Ovary (tissue), 7 donors: ENCODE measurements at regions not wholly inside any gene's neighbourhood (a gene's known extent, or its start where the extent isn't known, plus 50 kb on each side); places are given as distances from the start of the nearest gene placed in this dataset.

ENCODE experiments used
- DNase-seq, 5 donors: peaks; one replicate each; pipeline ENCODE4 v3.0.0-alpha.2; 2019 to 2020
- H3K27ac ChIP-seq, 2 donors: fragments of 200-600 bp; one replicate each; pipeline versions ENCODE4 v1.5.1 to v1.8.0; 2019 to 2022
- H3K27me3 ChIP-seq: fragments of 200-600 bp; one replicate; pipeline ENCODE4 v1.8.0; 2022
- H3K36me3 ChIP-seq: fragments of 200-600 bp; sonication (generic); one replicate; pipeline ENCODE4 v1.5.1; 2019
- H3K4me1 ChIP-seq: one replicate; pipeline ENCODE4 v1.8.1; 2013; ENCODE audit warnings: mild to moderate bottlenecking, moderate library complexity; ENCODE audit not compliant: insufficient read depth
- H3K4me3 ChIP-seq: fragments of 200-600 bp; sonication (generic); one replicate; pipeline ENCODE4 v1.5.1; 2017
- H3K9me3 ChIP-seq, 2 donors: fragments of 200-600 bp in 1 of 2; sonication (generic) in 1 of 2; one replicate each; pipeline versions ENCODE4 v1.5.1 to v1.8.1; 2013 to 2019; ENCODE audit warnings: mild to moderate bottlenecking in 1 of 2, moderate library complexity in 1 of 2
- CTCF ChIP-seq, 3 donors: fragments of 450-650 bp in 2 of 3; fragments of 200-600 bp in 1 of 3; IDR thresholded peaks; one replicate each; pipeline versions ENCODE4 v1.5.1 to v1.8.0; 2016 to 2022; ENCODE audit warnings: antibody characterized with exemption in 3 of 3, mild to moderate bottlenecking in 1 of 3
- EP300 ChIP-seq: sonication (generic); formaldehyde crosslinking; IDR thresholded peaks from one replicate; pipeline ENCODE4 v1.6.1; 2017; ENCODE audit warnings: antibody characterized with exemption
- POLR2A ChIP-seq: fragments of 450-650 bp; IDR thresholded peaks from one replicate; pipeline ENCODE4 v1.6.1; 2017; ENCODE audit warnings: antibody characterized with exemption, mild to moderate bottlenecking, moderate library complexity
- WGBS, 3 donors: extraction: QIAGEN DNeasy Blood & Tissue Kit in 1 of 3; methylation state at CpG; one replicate each; pipeline versions ENCODE4 v1.1.5 to v1.1.7; 2013 to 2017; 5-methylcytosine and 5-hydroxymethylcytosine counted together
- intact Hi-C, 4 donors: fragments of 100-400 bp; cut with DNase I; formaldehyde crosslinking; loops; one replicate each; pipeline versions ENCODE4 v1.11.0 to v1.15.1; 2022 to 2023
- donor health status: DM: no; HTN: no; CAD: no; lungs with moderate emphysema.
- donor health status: DM: no; HTN: no; CAD: no.
- donor health status: Bipolar disorder and iron deficiency.
- donor health status: DM: no; HTN: no; CAD: no.
- donor health status: DM: yes; HTN: yes; CAD: no.

- H3K27me3 ChIP-seq = no peaks in the 10 kb centered on the region
- no peaks in the 10 kb centered on the region for H3K4me1 ChIP-seq
- H3K36me3 ChIP-seq = no peaks in the 10 kb centered on the region
- H3K27ac ChIP-seq = no peak overlapping the region
- no peak for TF ChIP-seq EP300
- no peak for TF ChIP-seq CTCF (IDR thresholded peaks at IDR 0.05)
- no peak for TF ChIP-seq POLR2A
- WGBS, 3 donors = 29 to 77% (median 73%) methylated on average over 1 of the region's 1 CpG
- no peak for DNase-seq
- intact Hi-C loops = no loop called here
- no peaks in the 10 kb centered on the region for H3K9me3 ChIP-seq
- no peak overlapping the region for H3K4me3 ChIP-seq
Observed at GRCh38 chr3:152048831-152049230, 175.4 kb downstream of the SUCNR1 start.

DNA sequence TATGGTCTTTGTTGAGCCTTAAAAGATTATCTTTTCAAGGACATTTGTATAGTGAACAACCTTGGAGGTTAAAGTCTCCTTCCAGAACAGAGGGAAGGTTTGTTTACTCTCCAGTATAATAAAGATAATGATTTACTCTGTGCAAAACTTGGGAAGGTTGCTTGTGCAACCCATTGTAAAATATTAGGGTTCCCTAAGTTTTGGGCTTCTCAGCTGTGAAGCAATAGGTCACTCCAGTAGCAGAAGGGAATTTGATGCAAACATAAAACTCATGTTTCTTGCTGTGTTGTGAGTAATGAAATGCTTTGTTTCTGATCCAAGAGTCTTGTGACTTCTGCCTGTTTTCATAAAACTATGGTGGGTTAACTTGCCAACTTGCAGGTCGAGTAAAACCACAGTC is 177.5 kb downstream of the SUCNR1 start:
- H3K4me1 ChIP-seq = no peaks in the 10 kb centered on the region
- TF ChIP-seq EP300 = no peak
- no peak for TF ChIP-seq CTCF (IDR thresholded peaks at IDR 0.05)
- TF ChIP-seq POLR2A = no peak
- no peaks in the 10 kb centered on the region for H3K27me3 ChIP-seq
- intact Hi-C loops = no loop called here
- no peak for DNase-seq
- H3K9me3 ChIP-seq = no peaks in the 10 kb centered on the region
- H3K36me3 ChIP-seq = no peaks in the 10 kb centered on the region
- H3K27ac ChIP-seq = no peak overlapping the region
- no peak overlapping the region for H3K4me3 ChIP-seq
- WGBS, 3 donors = 66 to 74% (median 74%) methylated on average over 1 of the region's 1 CpG

- 65 to 69% (median 68%) methylated on average over 3 of the region's 3 CpGs for WGBS, 3 donors
- no peak overlapping the region for H3K4me3 ChIP-seq
- H3K9me3 ChIP-seq = no peaks in the 10 kb centered on the region
- no peaks in the 10 kb centered on the region for H3K27me3 ChIP-seq
- DNase-seq = no peak
- H3K4me1 ChIP-seq = no peaks in the 10 kb centered on the region
- no peaks in the 10 kb centered on the region for H3K36me3 ChIP-seq
- H3K27ac ChIP-seq = no peak overlapping the region
- no peak for TF ChIP-seq CTCF (IDR thresholded peaks at IDR 0.05)
- no peak for TF ChIP-seq POLR2A
- TF ChIP-seq EP300 = no peak
- intact Hi-C loops = no loop called here
Observed at GRCh38 chr3:152051501-152052404, 178.3 kb downstream of the SUCNR1 start.

DNA sequence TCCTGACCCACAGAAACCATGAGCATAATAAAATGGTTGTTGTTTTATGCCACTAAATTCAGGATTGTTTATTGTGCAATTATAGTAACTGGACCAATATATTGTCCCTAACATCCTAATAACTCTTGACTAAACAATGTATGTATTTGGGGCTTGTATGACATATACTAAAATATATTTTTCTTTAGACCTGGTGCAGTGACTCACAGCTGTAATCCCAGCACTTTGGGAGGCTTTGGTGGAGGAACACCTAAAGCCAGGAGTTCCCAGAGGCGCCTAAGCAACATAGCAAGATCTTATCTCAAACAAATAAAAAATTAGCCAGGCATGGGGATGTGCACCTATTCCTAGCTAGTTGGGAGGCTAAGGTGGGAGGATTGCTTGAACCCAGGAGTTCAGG is 180.4 kb downstream of the SUCNR1 start:
- no peak for DNase-seq
- TF ChIP-seq POLR2A (no peak), CTCF (IDR thresholded peaks at IDR 0.05) (no peak), EP300 (no peak)
- Histone ChIP-seq H3K9me3 (no peaks in the 10 kb centered on the region), H3K27ac (no peak overlapping the region), H3K4me1 (no peaks in the 10 kb centered on the region), H3K27me3 (no peaks in the 10 kb centered on the region), H3K36me3 (no peaks in the 10 kb centered on the region), H3K4me3 (no peak overlapping the region)
- intact Hi-C loops = no loop called here
- 97 to 100% (median 100%) methylated on average over 1 of the region's 1 CpG for WGBS, 3 donors
